Stomach smooth muscle (tissue), 2 donors: ENCODE measurements at regions not wholly inside any gene's neighbourhood (a gene's known extent, or its start where the extent isn't known, plus 50 kb on each side); places are given as distances from the start of the nearest gene placed in this dataset.
"Not testable (repeated sequence)": the region's sequence is repeated elsewhere in the genome, so short reads cannot be mapped to it uniquely, and the experiment has no call there.

Source experiments
- H3K27ac ChIP-seq: one replicate; pipeline ENCODE4 v1.7.0; 2013; ENCODE audit warnings: mild to moderate bottlenecking, low read length, inconsistent platforms
- H3K27me3 ChIP-seq, 2 donors: one replicate each; pipeline ENCODE4 v1.7.0; 2013; ENCODE audit warnings: low read length in 2 of 2; ENCODE audit not compliant: insufficient read depth in 2 of 2, control insufficient read depth in 1 of 2
- H3K36me3 ChIP-seq, 2 donors: one replicate each; pipeline ENCODE4 v1.7.0; 2013; ENCODE audit warnings: low read length in 2 of 2; ENCODE audit not compliant: control insufficient read depth in 2 of 2, insufficient read depth in 2 of 2
- H3K4me1 ChIP-seq: one replicate; pipeline ENCODE4 v1.7.0; 2013; ENCODE audit warnings: low read length; ENCODE audit not compliant: control insufficient read depth, insufficient read depth
- H3K4me3 ChIP-seq, 2 donors: one replicate each; pipeline ENCODE4 v1.7.0; 2013; ENCODE audit warnings: low read length in 2 of 2
- H3K9ac ChIP-seq, 2 donors: one replicate each; pipeline ENCODE4 v1.7.0; 2013; ENCODE audit warnings: low read length in 2 of 2, mild to moderate bottlenecking in 1 of 2
- H3K9me3 ChIP-seq, 2 donors: one replicate each; pipeline ENCODE4 v1.7.0; 2013; ENCODE audit warnings: low read length in 2 of 2; ENCODE audit not compliant: control insufficient read depth in 2 of 2
- donor health status: healthy.
- donor health status: Pancreatic carcinoma.

DNA sequence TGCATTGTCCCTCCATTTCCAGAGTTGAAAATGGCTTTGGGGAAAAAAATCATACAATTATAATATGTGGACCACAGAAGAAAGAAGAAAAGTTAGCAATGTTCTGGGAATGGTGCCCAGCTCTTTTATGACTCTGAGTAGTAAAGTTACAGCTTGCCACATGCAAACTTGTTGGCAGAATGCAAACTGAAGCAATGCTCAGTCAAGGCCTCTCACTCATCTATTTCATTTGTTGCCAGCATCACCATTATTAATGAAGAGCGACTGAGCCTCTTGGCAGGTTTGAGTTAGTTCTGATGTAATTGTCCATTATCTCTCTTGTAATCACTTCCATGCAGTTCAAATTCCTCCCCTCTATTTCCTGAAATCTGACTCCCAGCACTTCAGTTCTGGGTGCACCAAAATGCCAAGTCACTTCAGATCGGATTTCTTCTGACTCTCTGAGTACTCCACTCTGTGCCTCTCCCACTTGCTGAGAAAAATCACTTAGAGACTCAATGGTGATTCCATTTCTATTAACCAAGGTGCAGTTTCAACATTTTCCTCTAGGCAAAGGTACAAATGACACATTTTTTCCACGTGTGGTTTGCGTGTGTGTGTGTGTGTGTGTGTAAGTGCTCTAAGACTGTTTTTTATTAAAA lies 154.4 kb upstream of the STMND1 start:
- Histone ChIP-seq H3K36me3 (no peaks in the 10 kb centered on the region), H3K9me3 (no peaks in the 10 kb centered on the region), H3K4me1 (no peaks in the 10 kb centered on the region), H3K27me3 (no peaks in the 10 kb centered on the region), H3K9ac (no peak overlapping the region), H3K27ac (no peak overlapping the region), H3K4me3 (no peak overlapping the region)

DNA sequence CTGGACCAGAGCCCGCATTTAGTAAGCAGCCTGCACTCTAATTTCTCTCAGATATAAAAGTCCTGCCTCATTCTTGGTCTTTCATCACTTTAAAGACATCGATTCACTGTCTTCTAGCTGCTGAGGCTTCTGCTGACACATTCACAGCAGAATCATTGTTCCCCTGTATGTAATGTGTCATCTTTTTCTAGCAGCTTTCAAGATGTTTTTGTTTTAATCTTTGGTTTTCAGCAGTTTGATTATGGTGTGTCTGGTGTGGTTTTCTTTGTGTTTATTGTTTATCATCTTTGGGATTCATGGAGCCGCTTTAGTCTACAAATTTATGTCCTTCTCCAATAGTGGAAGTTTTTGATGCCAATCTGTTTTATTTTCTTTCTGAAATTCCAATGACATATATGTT lies 157.3 kb upstream of the STMND1 start:
- Histone ChIP-seq H3K27me3 (no peaks in the 10 kb centered on the region), H3K36me3 (no peaks in the 10 kb centered on the region)

DNA sequence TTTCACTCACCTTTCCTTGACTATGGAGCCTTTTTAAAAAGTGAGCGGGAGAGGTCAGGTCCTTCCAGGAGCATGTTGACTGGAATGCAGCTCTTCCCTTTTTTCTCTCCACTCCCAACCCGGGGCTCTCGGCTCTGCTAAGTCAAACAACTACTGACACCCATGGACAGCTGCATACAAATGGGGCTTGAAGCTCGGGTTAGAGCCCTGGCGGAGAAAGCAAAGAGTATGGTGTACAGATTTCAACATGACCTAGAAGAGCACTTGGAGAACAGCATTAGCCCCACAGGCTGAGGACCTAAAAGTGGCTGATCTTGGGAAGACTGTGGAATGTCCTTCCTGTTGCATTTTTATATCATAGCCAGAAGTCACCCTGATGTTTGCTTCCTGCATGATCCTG lies 162.0 kb upstream of the STMND1 start:
- Histone ChIP-seq H3K36me3 (no peaks in the 10 kb centered on the region), H3K9ac (no peak overlapping the region), H3K27ac (no peak overlapping the region), H3K4me3 (no peak overlapping the region), H3K4me1 (no peaks in the 10 kb centered on the region), H3K27me3 (no peaks in the 10 kb centered on the region), H3K9me3 (no peaks in the 10 kb centered on the region)

More for the DNA sequence above, 157.3 kb upstream of the STMND1 start:
- Histone ChIP-seq H3K4me1 (no peaks in the 10 kb centered on the region), H3K9ac (no peak overlapping the region), H3K4me3 (no peak overlapping the region), H3K27ac (no peak overlapping the region), H3K9me3 (no peaks in the 10 kb centered on the region)

DNA sequence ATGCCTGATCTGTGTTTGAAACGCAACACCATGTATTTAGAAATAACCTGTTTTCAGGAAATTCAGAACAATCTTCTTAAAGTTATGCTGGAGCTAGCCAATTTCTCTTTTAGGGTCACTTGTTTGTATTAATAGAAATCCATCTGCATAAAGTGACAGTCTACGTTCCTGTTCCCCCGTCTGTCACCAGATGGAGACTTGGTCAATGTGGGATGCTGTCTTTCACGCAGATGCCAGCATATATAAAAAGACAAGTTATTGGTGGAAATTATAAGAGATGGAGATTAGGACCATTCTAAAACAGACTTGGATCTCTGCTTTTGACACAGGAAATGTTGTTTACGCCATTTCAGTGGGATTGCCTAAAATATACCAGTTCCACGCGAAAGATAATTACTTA lies 162.5 kb upstream of the STMND1 start:
- Histone ChIP-seq H3K27me3 (no peaks in the 10 kb centered on the region), H3K4me1 (no peaks in the 10 kb centered on the region), H3K27ac (no peak overlapping the region), H3K4me3 (no peak overlapping the region), H3K36me3 (no peaks in the 10 kb centered on the region), H3K9me3 (no peaks in the 10 kb centered on the region), H3K9ac (no peak overlapping the region)

DNA sequence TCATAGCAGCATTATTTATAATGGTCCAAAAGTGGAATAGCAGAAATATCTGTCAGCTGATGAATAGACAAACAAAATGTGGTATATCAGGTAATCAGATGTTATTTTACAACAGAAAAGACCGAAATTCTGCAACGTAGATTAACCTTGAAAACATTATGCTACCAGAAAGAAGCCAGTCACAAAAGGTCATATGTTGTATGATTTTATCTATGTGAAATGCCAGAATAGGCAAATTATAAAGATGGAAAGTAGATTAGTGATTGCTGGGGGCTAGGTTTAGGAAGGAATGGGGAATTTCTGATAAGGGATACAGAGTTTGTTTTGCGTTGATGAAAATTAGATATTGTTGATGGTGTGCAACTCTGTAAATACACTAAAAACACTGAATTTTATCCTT lies 165.0 kb upstream of the STMND1 start:
- H3K9me3 ChIP-seq: no peaks in the 10 kb centered on the region
- H3K4me3 ChIP-seq: no peak overlapping the region
- H3K27me3 ChIP-seq: no peaks in the 10 kb centered on the region
- H3K36me3 ChIP-seq: no peaks in the 10 kb centered on the region
- no peak overlapping the region for H3K9ac ChIP-seq
- H3K4me1 ChIP-seq: no peaks in the 10 kb centered on the region
- H3K27ac ChIP-seq: no peak overlapping the region

DNA sequence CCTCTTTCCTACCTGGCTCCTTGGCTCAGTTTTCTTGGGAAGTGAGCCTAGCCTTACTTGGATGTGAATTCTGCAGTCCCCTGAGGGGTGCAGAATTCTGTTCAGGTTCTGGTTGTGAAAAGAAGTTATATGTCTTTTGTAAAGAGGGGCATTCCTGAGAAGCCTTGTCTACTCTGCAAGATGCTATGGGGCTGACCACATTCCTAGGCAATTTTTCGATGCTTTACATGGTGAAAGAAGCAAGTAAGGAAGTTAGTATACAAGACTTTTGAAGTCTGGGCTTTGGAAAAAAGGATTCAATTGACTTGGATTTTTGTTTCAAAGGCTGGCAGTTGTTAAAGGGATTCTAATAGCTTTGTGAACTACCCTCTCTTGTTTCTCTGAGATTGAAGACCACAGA lies 167.9 kb upstream of the STMND1 start:
- Histone ChIP-seq H3K36me3 (no peaks in the 10 kb centered on the region), H3K9ac (no peak overlapping the region), H3K27ac (no peak overlapping the region), H3K4me1 (no peaks in the 10 kb centered on the region), H3K9me3 (no peaks in the 10 kb centered on the region), H3K27me3 (no peaks in the 10 kb centered on the region), H3K4me3 (no peak overlapping the region)

DNA sequence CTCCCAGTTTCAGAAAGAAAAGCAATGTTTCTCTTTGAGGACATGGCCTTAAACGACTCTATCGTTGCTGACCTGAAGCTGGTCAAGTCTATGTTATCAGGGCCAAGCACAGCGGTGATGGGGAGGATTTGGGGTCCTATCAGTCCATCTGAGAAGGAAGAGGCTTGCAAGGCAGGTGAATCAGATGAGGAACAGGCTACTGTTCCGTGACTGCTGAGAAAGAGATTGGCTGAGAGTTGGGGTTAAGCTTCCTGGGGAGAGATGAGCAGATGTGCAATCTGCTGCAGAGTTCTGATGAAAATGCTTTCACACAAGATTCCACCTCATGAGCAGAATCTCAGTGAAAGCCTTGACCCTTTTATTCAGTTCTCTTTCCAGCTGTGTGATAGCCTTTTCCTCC lies 168.3 kb upstream of the STMND1 start:
- Histone ChIP-seq H3K4me1 (no peaks in the 10 kb centered on the region), H3K36me3 (no peaks in the 10 kb centered on the region), H3K27ac (no peak overlapping the region), H3K27me3 (no peaks in the 10 kb centered on the region), H3K4me3 (no peak overlapping the region), H3K9ac (no peak overlapping the region), H3K9me3 (no peaks in the 10 kb centered on the region)

DNA sequence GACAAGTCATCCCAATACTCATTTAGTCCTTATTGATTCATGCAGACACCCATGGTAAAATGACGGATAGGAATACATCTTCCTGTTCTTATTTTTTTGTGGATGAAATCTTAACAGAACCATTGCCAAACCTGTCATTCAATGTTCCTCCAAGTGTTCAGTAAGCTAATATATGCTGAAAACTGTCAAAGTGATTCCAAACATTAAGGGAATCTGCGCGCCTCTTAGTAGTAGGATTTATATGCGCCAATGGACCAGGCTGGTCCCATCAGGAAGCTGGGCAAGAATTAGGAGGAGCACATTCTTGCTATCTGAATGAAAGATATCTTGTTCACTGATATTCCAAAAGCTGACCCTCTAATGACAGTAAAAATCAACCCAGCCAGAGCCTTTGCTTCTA lies 168.9 kb upstream of the STMND1 start:
- no peaks in the 10 kb centered on the region for H3K4me1 ChIP-seq
- H3K36me3 ChIP-seq: no peaks in the 10 kb centered on the region
- no peaks in the 10 kb centered on the region for H3K27me3 ChIP-seq
- no peak overlapping the region for H3K27ac ChIP-seq
- H3K9ac ChIP-seq: no peak overlapping the region
- no peaks in the 10 kb centered on the region for H3K9me3 ChIP-seq
- no peak overlapping the region for H3K4me3 ChIP-seq

DNA sequence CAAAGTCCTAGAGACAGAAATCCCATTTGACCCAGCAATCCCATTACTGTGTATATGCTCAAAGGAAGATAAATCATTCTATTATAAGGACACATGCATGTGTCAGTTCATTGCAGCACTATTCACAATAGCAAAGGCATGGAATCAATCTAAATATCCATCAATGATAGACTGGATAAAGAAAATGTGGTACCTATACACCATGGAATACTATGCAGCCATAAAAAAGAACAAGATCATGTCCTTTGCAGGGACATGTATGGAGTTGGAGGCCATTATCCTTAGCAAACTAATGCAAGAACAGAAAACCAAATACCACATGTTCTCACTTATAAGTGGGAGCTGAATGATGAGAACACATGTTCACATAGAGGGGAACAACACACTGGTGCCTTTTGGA lies 169.8 kb upstream of the ATXN1 start:
- H3K9ac ChIP-seq, H3K9me3 ChIP-seq, H3K36me3 ChIP-seq, H3K4me1 ChIP-seq, H3K4me3 ChIP-seq, H3K27me3 ChIP-seq, H3K27ac ChIP-seq: not testable (repeated sequence)

DNA sequence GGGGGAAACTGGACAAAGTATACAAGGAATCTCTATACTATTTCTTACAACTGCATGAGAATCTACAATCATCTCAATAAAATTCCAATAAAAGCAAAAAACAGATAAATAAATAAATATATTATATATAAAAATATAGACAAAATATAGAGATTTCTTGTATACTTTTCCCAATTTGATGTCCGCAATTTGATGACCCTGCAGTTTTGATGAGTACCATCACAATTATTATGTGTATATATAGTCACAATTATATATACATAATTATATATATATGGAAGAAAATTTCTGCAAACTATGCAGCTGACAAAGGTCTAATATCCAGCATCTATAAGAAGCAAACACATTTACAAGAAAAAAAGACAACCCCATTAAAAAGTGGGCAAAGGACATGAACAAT lies 169.2 kb upstream of the ATXN1 start:
- Histone ChIP-seq H3K36me3 (no peaks in the 10 kb centered on the region), H3K27ac (no peak overlapping the region), H3K9ac (no peak overlapping the region), H3K4me1 (no peaks in the 10 kb centered on the region), H3K27me3 (no peaks in the 10 kb centered on the region), H3K9me3 (no peaks in the 10 kb centered on the region), H3K4me3 (no peak overlapping the region)

DNA sequence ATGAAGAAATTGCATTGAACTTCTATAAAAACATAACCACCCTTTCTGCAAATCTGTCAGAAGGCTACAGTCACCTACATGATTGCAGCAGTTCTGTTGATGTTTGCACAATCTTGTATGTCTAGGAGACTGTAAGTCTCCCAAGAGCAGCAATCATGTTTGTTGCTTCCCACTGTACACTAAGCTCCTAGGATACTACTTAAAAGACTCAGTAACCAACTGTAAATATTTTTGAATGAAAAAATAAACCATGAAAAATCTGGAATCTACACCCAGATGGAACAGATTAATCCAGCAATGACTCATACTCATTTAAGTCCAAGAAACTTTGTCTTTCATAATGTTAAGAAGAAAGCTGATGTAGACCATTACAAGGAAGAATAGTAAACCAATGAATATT lies 168.5 kb upstream of the ATXN1 start:
- H3K9ac ChIP-seq: no peak overlapping the region
- no peaks in the 10 kb centered on the region for H3K36me3 ChIP-seq
- H3K27ac ChIP-seq: no peak overlapping the region

More for the DNA sequence above, 168.5 kb upstream of the ATXN1 start:
- H3K9me3 ChIP-seq: no peaks in the 10 kb centered on the region
- H3K4me3 ChIP-seq: no peak overlapping the region
- H3K4me1 ChIP-seq: no peaks in the 10 kb centered on the region
- H3K27me3 ChIP-seq: no peaks in the 10 kb centered on the region
